Tibial artery (tissue), 4 donors: ENCODE measurements at regions not wholly inside any gene's neighbourhood (a gene's known extent, or its start where the extent isn't known, plus 50 kb on each side); places are given as distances from the start of the nearest gene placed in this dataset.

ENCODE experiments used
- DNase-seq, 2 donors: peaks; one replicate each; pipeline ENCODE4 v3.0.0-alpha.2; 2019
- H3K27ac ChIP-seq, 2 donors: fragments of 200-600 bp; sonication (generic) in 1 of 2; 1 replicate in 1 of 2; 2 replicates in 1 of 2; pipeline ENCODE4 v1.5.1; 2018 to 2019; ENCODE audit warnings: mild to moderate bottlenecking in 1 of 2
- H3K27me3 ChIP-seq, 2 donors: fragments of 200-600 bp; sonication (generic) in 1 of 2; one replicate each; pipeline versions ENCODE4 v1.5.1 to v1.6.0; 2016 to 2019
- H3K36me3 ChIP-seq, 3 donors: fragments of 200-600 bp; sonication (generic) in 2 of 3; one replicate each; pipeline ENCODE4 v1.5.1; 2016 to 2019; ENCODE audit warnings: mild to moderate bottlenecking in 2 of 3
- H3K4me1 ChIP-seq, 4 donors: fragments of 200-600 bp; sonication (generic) in 2 of 4; 1 replicate in 3 of 4; 2 replicates in 1 of 4; pipeline ENCODE4 v1.5.1; 2016 to 2019
- H3K4me3 ChIP-seq, 2 donors: fragments of 200-600 bp; sonication (generic) in 1 of 2; 1 replicate in 1 of 2; 2 replicates in 1 of 2; pipeline ENCODE4 v1.5.1; 2018 to 2019; ENCODE audit warnings: mild to moderate bottlenecking in 2 of 2
- H3K9me3 ChIP-seq, 3 donors: fragments of 200-600 bp; sonication (generic) in 1 of 3; one replicate each; pipeline ENCODE4 v1.5.1; 2016 to 2019
- intact Hi-C: fragments of 100-400 bp; cut with DNase I; formaldehyde crosslinking; loops from one replicate; pipeline ENCODE4 v1.15.0; 2023; ENCODE audit warnings: low total_unique reads
- TF ChIP-seq, protein P1 (sequence below), 2 experiments: fragments of 200-600 bp in 1 of 2; fragments of 450-650 bp in 1 of 2; IDR thresholded peaks; one replicate each; pipeline ENCODE4 v1.5.1; 2017 to 2019; ENCODE audit warnings: antibody characterized with exemption in 2 of 2, mild to moderate bottlenecking in 1 of 2, moderate library complexity in 1 of 2

DNA sequence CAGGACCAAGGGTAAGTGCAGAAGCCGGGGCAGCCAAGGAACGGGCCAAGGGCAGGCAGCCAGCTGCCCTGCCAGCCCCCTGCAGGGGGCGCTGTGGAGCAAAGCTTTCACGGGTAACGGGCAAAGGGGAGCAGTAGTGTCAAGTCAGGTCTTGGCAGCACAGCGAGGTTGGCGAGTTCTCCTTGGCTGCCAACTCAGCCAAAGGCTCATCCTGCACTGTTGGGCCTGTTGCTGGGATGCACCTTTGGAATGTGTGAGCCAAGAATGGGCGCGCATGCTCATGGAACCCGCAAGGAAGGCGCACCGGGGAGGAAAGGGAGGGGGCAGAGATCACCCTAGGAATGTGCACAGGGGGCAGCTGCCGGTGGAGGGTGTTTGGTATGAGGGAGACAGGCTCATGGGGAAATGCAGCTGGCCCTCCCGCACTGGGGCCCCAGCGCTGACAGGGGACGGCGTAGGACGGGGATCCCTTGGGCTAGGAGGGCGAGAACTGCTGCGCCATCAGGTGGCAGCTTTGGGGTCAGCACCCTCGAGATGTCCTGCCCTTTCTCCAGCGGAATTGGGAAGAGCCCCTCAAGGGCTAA, 138.0 kb downstream of the ASCL4 start:
- Histone ChIP-seq H3K4me3 (no peak overlapping the region), H3K36me3 (no peaks in the 10 kb centered on the region), H3K9me3 (no peaks in the 10 kb centered on the region), H3K4me1 (peaks cover 0 to 7% (median 3%) of the 10 kb centered on the region in 4 donors), H3K27me3 (peaks cover 0 to 71% of the 10 kb centered on the region in 2 donors), H3K27ac (no peak overlapping the region)
- intact Hi-C loops = no loop called here
- TF ChIP-seq, protein P1, sequence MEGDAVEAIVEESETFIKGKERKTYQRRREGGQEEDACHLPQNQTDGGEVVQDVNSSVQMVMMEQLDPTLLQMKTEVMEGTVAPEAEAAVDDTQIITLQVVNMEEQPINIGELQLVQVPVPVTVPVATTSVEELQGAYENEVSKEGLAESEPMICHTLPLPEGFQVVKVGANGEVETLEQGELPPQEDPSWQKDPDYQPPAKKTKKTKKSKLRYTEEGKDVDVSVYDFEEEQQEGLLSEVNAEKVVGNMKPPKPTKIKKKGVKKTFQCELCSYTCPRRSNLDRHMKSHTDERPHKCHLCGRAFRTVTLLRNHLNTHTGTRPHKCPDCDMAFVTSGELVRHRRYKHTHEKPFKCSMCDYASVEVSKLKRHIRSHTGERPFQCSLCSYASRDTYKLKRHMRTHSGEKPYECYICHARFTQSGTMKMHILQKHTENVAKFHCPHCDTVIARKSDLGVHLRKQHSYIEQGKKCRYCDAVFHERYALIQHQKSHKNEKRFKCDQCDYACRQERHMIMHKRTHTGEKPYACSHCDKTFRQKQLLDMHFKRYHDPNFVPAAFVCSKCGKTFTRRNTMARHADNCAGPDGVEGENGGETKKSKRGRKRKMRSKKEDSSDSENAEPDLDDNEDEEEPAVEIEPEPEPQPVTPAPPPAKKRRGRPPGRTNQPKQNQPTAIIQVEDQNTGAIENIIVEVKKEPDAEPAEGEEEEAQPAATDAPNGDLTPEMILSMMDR (IDR thresholded peaks at IDR 0.05) = peak; percentile 21 to 25
- no peak for DNase-seq

DNA sequence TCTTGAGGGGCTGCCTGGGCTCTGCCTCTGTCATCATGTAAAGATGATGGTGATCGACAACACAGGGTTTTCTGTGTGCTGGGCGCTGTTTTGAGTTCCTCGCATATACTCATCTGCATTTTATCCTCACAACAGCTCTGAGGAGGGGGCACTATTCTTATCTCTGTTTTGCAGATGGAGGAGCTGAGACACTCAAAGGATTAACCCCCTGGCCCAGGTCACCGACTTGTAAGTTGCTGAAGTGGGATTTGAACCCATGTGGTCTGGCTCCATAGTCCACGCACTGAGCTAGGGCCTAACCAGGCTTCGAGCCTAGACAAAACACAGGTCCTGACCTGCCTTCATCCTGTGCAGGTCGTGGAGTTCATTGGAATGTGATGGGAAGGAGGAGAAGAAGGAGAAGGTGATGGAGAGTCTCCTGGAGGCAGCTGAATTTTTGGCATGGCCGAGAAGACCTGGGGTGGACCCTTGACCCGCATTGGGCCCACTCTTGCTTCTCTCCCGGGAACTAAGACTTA, 140.0 kb downstream of the ASCL4 start:
- Histone ChIP-seq H3K4me1 (peaks cover 0 to 7% (median 3%) of the 10 kb centered on the region in 4 donors), H3K36me3 (no peaks in the 10 kb centered on the region), H3K27me3 (peaks cover 0 to 63% of the 10 kb centered on the region in 2 donors), H3K27ac (no peak overlapping the region), H3K9me3 (no peaks in the 10 kb centered on the region), H3K4me3 (no peak overlapping the region)
- intact Hi-C loops = no loop called here
- DNase-seq = no peak
- TF ChIP-seq, protein P1 (IDR thresholded peaks at IDR 0.05) = no peak

DNA sequence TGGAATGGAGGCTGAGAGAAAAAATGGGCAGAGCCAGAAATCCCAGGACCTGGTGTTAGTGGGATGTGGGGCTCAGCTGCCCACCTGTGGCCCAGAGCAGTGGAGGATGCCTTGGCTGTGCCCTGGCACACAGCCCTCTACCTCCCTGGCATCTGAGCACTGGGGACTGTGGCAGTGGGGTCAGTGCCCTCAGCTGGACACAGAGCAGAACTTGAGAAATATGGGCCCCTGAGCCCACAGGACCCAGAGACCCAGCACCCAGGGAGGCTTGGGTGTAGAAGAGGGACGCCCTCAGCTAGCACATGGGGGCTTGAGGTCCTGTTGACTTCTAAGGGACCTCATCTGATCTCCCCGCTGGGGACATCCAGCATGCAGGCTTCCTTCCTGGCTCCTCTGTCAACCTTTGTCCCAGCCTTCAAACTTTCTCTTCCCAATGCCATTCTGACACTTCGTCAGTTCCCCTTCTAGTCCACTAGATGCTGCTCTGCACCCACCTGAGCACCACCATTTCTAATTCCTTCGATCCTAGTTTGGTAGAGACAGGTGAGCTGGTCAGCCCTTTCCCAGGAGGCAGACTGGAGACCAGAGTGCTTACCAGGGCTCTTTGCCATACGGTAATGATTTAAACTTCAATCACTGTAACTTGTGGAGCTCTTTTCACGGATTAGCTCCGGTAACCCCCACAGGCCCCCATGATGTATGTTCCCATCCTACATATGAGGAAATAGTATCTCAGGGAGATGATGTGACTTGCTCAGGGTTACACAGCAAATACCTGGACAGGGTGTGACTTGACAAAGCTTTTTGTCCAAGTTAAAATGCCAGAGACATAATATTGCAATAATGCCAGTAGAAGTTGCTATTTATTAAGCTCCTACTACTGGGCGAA, 143.7 kb downstream of the ASCL4 start:
- Histone ChIP-seq H3K4me3 (no peak overlapping the region), H3K36me3 (no peaks in the 10 kb centered on the region), H3K27ac (no peak overlapping the region), H3K9me3 (no peaks in the 10 kb centered on the region), H3K4me1 (no peaks in the 10 kb centered on the region), H3K27me3 (peaks cover 0 to 35% of the 10 kb centered on the region in 2 donors)
- intact Hi-C loops = no loop called here
- TF ChIP-seq, protein P1 (IDR thresholded peaks at IDR 0.05) = peak; percentile 31 to 39
- no peak for DNase-seq

DNA sequence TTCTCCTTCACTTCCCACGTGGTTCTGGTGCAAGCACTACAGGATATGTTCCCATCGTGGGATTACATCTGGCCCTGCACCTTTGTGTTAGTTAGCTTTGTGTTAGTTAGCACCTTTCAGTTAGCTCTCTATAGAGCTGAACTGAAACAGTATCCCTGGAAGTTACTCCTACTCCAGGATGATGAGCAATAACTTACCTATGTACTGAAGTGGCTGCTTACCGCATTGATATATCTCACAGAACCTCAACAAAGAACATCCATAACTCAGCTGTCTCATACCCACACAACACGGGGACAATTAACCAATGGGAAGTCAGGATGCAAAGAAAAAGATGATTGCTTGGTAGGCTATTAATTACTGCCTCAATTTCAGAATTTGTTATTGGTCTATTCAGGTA, 146.6 kb downstream of the ASCL4 start:
- peaks cover 0 to 17% of the 10 kb centered on the region in 2 donors for H3K27me3 ChIP-seq
- H3K27ac ChIP-seq = no peak overlapping the region
- no peaks in the 10 kb centered on the region for H3K9me3 ChIP-seq
- intact Hi-C loops = no loop called here
- TF ChIP-seq, protein P1 (IDR thresholded peaks at IDR 0.05) = no peak
- DNase-seq = no peak
- H3K36me3 ChIP-seq = no peaks in the 10 kb centered on the region
- H3K4me3 ChIP-seq = no peak overlapping the region
- H3K4me1 ChIP-seq = no peaks in the 10 kb centered on the region

DNA sequence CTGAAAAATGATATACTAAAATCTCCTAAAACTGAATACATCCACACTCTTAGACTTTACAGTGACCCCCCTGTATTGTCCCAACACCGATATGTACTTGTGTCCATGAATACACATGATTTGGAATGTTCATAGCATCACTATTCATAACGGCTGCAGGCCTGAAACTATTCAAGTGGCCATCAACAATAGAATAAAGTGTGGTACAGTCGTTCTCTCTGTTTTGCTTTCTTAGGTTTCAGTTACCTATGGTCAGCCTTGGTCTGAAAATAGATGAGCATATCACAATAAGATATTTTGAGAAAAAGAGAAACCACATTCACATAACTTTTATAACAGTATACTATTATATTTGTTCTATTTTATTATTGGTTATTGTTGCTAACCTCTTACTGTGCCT, 150.6 kb downstream of the ASCL4 start:
- TF ChIP-seq, protein P1 (IDR thresholded peaks at IDR 0.05) = no peak
- Histone ChIP-seq H3K27ac (no peak overlapping the region), H3K9me3 (no peaks in the 10 kb centered on the region), H3K27me3 (peaks cover 0 to 13% of the 10 kb centered on the region in 2 donors), H3K4me3 (no peak overlapping the region), H3K36me3 (no peaks in the 10 kb centered on the region), H3K4me1 (no peaks in the 10 kb centered on the region)
- no peak for DNase-seq
- intact Hi-C loops = no loop called here
